ENCODE measurements at regions not wholly inside any gene's neighbourhood (a gene's known extent, or its start where the extent isn't known, plus 50 kb on each side); places are given as distances from the start of the nearest gene placed in this dataset.

GRCh38 chr10:53222806-53223205, 450.2 kb upstream of the MBL2 start:
- Histone ChIP-seq H3K27me3 (no peaks in the 10 kb centered on the region), H3K9me3 (no peaks in the 10 kb centered on the region), H3K4me3 (ENCODE audit: low read depth, low read length) (no peak overlapping the region), H3K36me3 (no peaks in the 10 kb centered on the region), H3K4me1 (no peaks in the 10 kb centered on the region)
- no peak for DNase-seq
- no peak for TF ChIP-seq CTCF (IDR thresholded peaks at IDR 0.05; ENCODE audit: low read depth, low read length)

GRCh38 chr10:53209944-53210611, 437.5 kb upstream of the MBL2 start:
- no peak for DNase-seq
- H3K4me1 ChIP-seq: no peaks in the 10 kb centered on the region
- no peaks in the 10 kb centered on the region for H3K9me3 ChIP-seq
- no peak overlapping the region for H3K4me3 ChIP-seq (ENCODE audit: low read depth, low read length)
- TF ChIP-seq CTCF (IDR thresholded peaks at IDR 0.05; ENCODE audit: low read depth, low read length): peak; percentile 55
- no peaks in the 10 kb centered on the region for H3K27me3 ChIP-seq
- H3K36me3 ChIP-seq: no peaks in the 10 kb centered on the region

GRCh38 chr10:53183733-53184132, 411.1 kb upstream of the MBL2 start:
- DNase-seq: no peak
- TF ChIP-seq CTCF (IDR thresholded peaks at IDR 0.05; ENCODE audit: low read depth, low read length): no peak
- Histone ChIP-seq H3K27me3 (no peaks in the 10 kb centered on the region), H3K36me3 (no peaks in the 10 kb centered on the region), H3K4me3 (ENCODE audit: low read depth, low read length) (no peak overlapping the region), H3K4me1 (no peaks in the 10 kb centered on the region), H3K9me3 (no peaks in the 10 kb centered on the region)

- Histone ChIP-seq H3K36me3 (no peaks in the 10 kb centered on the region), H3K4me3 (ENCODE audit: low read depth, low read length) (no peak overlapping the region), H3K9me3 (no peaks in the 10 kb centered on the region), H3K27me3 (no peaks in the 10 kb centered on the region), H3K4me1 (no peaks in the 10 kb centered on the region)
- no peak for DNase-seq
- TF ChIP-seq CTCF (IDR thresholded peaks at IDR 0.05; ENCODE audit: low read depth, low read length): no peak
Measured at GRCh38 chr10:53177468-53177867, 404.9 kb upstream of the MBL2 start.

- DNase-seq: no peak
- H3K27me3 ChIP-seq: no peaks in the 10 kb centered on the region
- H3K36me3 ChIP-seq: no peaks in the 10 kb centered on the region
- TF ChIP-seq CTCF (IDR thresholded peaks at IDR 0.05; ENCODE audit: low read depth, low read length): no peak
- no peaks in the 10 kb centered on the region for H3K9me3 ChIP-seq
- H3K4me3 ChIP-seq (ENCODE audit: low read depth, low read length): no peak overlapping the region
- no peaks in the 10 kb centered on the region for H3K4me1 ChIP-seq
Measured at GRCh38 chr10:53166325-53166724, 393.7 kb upstream of the MBL2 start.

- no peak overlapping the region for H3K4me3 ChIP-seq (ENCODE audit: low read depth, low read length)
- DNase-seq: no peak
- H3K27me3 ChIP-seq: no peaks in the 10 kb centered on the region
Measured at GRCh38 chr10:53162856-53163255, 390.3 kb upstream of the MBL2 start.

More at GRCh38 chr10:53162856-53163255, 390.3 kb upstream of the MBL2 start:
- H3K4me1 ChIP-seq: no peaks in the 10 kb centered on the region
- no peak for TF ChIP-seq CTCF (IDR thresholded peaks at IDR 0.05; ENCODE audit: low read depth, low read length)
- no peaks in the 10 kb centered on the region for H3K9me3 ChIP-seq
- H3K36me3 ChIP-seq: no peaks in the 10 kb centered on the region

All from BE2C (cell line).